Ureter (tissue), 1 donor: ENCODE measurements at regions not wholly inside any gene's neighbourhood (a gene's known extent, or its start where the extent isn't known, plus 50 kb on each side); places are given as distances from the start of the nearest gene placed in this dataset.

ENCODE experiments used
- DNase-seq: peaks from one replicate; pipeline ENCODE4 v3.0.0-alpha.2; 2020; ENCODE audit warnings: low spot score
- donor health status: DM: yes; HTN: yes; CAD: no.

DNA sequence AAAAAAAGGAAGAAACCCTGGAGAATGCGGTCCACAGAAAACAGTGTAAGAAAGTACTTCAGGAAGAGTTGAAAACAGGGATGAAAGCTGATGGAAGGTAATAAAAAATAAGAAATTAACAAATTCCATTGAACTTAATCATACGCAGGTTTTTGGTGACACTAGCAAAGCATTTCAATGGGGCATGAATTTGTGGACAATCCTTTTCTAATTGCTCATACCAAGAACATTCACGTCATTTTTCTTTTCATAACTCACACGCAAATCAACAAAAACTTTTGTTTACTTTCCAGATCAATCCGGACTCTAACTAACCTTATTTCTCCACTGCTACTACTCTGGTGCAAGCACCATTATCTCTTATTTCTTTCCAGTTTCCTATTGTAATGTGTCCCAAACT, 1195.0 kb downstream of the SLITRK5 start:
- no peak for DNase-seq

DNA sequence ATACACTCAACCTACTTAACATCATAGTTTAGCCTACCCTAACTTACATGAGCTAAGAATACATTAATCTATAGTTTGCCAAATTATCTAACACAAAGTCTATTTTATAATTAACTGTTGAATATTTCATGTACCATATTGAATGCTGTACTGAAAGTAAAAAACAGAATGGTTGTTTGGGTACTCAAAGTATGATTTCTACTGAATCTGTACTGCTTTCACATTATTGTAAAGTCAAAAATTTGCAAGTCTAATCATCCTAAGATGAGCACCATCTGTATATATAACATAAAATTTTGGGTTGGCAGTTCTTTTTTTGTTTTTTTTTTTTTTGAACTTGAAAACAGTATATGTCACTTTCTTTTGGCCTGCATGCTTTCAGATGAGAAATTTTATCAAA, 1212.6 kb downstream of the SLITRK5 start:
- no peak for DNase-seq

DNA sequence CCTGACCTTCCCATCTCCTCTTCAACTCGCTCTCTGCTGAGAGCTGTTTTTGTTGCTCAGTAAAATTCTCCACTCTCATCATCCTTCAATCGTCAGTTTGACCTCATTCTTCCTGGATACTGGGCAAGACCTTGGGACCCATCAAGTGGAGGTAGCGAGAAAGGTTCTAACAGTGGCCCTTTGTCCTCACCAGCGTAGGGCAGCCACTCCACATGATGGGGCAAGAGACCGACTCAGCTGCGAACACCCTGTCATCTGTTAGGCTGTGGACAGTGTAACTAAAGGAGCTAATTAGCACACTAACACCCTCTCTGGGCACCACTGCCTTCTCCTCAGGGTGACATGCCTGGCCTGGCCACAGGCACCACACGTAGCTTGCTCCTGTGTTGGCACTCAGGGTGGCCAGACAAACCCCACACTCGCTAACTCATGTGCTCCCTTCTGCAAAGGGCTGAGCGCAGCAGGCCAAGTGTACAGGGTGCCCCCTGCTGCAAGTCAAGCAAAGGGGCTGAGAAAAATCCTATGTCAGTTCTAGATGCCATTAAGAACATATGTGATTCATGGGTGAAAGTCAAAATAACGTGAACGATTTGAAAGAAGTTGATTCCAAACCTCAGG, 1216.0 kb downstream of the SLITRK5 start:
- no peak for DNase-seq

DNA sequence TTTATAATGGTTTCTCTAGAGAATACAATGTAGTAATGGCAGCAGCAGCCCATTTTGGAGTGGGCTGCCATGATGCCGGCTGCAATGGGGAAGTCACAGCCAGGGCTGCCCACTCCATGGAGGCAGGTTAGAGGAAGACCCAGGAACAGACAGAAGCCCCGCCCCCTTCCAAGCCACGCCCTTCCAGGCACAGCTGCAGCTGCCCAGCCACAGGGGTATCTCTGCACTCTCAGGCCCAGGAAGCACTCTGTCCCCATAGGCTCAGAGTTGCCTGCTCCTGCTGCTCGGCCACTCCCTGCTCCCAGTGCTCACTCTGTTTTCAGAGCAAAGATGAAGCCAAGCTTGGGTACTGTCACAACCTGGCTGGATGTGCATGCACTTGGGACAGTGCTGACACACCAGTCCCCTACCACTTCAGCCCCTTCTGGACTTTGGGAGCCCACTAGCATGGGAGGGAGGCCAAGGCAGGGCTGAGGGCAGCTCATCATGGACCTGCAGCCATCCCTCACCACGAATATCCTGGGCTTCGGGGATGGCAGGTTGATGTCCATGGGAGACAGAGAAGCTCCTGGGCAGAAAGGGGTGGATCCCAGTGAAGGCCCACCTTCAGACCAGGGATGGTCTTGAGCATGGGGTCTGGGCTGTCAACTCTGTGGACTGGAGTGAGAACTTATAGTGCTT, 1224.2 kb downstream of the SLITRK5 start:
- no peak for DNase-seq

DNA sequence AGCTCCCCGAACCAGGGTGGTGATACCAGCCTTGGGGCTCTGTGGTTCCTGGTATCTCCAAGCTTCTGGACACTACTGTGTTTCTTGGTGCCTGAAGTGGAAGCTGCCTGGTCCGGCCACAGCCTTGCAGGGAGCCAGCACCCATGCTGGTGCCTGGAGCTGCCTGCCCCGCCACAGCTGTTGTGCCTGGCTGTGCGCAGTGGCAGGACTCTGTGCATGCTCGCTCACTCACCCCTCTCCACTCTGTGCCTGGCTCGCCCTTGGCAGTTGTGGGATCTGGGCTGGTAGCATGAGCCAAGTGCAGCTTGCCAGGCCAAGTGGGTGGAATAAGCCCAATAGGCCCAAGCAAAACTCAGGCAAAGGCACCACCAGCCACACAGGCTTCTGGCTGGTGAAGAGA, 1225.3 kb downstream of the SLITRK5 start:
- no peak for DNase-seq

DNA sequence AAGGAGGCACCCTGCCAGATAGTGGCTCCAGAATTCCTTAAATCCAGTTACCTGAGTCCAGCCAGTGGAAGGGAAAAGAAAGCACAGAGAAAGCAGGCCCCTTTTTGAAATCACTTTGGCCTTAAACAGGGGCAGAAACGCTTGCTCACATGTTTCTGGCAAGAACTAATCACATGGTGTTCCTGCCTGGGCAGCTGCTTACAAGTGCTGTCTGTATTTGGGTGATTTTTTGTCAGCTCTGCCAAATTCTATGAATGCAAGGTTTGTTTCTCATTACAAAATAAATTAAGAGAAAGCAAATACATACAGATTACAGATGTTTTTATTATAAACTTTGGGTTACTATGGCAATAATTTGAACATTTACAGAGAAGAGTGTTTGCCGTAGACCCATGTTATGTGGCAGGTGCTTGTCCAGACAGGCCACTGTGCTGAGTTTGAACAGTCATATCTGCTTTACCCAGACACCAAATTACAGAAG, 1237.8 kb downstream of the SLITRK5 start:
- DNase-seq = no peak

DNA sequence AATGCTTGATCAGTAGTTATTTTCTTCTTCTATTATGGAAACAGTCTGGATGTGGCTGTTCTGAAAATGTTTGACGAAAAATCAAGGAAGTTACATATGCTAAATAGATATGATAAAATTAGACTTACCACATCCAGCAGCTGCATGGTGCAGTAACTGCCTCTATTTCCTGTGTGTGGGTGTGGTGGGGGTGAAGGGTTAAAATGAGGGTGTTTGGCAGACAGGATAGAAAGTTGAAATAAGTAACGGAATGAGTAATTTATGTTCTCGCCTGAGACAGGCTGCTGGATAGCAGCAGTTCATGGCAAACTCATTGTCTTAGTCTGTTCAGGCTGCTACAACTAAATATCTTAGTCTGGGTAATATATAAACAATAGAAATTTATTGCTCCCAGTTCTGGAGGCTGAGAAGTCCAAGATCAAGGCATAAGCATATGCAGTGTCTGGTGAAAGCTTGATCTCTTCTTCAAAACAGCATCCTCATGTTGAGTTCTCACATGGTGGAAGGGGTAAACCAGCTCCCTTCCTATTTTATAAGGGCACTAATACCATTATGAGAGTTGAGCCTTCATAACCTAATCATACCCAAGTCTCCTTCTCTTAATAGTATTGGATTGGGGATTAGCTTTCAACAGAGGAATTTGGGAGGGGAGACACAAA, 1248.9 kb downstream of the SLITRK5 start:
- DNase-seq = no peak

DNA sequence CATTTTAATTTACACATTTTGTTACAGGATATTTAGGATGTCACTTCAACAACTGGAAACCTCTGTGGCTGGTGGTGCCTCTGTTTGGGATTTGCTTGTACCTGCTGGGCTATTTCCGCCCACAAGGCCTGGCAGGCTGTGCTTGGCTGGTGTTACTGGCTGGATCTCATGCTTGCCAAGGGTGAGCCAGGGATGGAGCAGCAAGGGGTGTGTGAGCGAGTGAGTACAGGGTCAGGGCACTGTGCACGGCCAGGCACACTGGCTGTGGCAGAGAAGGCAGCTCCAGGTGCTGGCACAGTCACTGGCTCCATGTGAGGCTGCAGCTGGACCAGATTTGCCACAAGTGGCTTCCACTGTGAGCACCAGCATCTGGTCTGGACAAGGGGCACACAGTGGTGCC, 1254.8 kb downstream of the SLITRK5 start:
- no peak for DNase-seq

DNA sequence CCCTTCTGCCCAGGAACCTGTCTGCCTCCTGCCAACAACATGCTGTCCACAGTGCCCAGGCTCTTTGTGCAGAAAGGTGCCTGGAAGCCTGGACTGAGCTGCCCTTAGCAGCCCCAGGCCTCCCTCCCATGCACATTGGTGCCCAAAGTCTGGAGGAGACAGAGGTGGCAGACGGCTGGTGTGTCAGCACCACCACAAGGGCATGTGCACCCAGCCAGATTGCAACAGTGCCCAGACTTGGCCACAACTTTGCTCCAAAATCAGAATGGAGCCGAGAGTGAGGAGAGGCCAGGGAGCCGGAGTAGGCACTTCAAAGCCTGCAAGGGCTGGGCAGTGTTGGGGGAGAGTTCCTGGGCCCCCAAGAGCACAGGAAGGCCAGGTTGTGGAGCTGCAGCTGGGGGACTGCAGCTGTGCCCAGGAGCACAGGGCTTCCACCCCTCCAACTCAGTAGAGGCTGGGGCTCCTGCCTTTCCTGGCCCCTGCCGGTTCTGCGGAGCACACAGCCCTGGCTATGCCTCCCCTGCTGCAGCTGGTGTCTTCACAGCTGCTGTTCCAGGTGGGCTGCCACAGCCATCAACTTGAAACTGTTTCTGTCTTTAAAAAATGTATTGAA, 1255.8 kb downstream of the SLITRK5 start:
- DNase-seq = no peak

DNA sequence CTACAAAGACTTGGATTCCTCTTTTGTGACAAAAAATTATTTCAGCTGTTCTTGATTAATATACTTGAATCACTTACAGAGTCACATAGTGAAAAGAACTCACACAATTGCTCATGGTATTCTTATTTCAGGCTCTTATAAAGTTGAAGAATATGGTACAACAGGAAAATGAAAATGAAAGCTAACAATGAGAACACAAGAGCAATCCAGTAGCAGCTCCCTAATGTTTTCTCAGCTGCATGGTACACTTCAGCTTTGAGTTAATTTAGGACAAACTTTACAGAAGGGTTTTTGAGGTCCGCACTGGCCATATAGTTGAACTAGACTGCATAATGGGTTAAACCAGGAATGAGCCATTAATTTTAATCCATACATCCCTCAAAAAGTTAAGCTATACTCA, 1261.8 kb downstream of the SLITRK5 start:
- DNase-seq = no peak

DNA sequence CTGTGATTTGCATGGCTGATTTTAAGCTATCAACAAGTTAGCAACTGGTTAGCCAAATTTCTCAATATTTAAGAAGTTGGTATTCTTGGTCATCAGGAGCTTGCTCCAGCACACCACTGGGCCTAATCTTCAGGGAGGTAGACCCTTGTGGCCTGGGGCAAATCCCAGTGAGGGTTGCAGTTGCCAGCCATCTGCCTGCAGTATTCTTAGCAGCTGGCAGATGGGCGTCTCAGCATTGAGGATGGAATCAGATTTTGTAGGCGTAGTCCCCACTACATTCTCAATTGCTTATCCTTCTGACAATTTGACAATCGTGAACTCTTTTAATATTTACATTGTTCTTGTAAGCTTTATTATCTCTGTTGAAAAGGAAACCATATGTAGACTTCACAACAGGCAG, 1266.2 kb downstream of the SLITRK5 start:
- DNase-seq = no peak

DNA sequence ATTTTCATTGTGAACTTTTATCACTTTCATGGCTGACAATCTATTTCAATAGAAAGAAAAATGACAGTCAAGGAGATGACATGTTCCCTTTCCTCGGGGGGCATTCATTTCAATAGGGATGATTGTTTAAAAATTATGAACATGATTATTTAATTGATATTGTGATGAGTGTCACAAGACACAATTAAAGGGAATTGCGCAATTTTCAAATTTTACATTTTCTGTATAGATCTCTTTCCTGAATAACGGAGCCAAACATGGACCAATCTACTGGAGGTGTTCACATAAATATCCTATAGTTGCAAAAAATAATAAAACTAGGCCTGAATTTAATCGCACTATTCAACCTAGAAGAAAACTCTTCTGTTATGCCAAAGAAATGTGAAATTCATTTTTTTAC, 1274.6 kb downstream of the SLITRK5 start:
- no peak for DNase-seq

DNA sequence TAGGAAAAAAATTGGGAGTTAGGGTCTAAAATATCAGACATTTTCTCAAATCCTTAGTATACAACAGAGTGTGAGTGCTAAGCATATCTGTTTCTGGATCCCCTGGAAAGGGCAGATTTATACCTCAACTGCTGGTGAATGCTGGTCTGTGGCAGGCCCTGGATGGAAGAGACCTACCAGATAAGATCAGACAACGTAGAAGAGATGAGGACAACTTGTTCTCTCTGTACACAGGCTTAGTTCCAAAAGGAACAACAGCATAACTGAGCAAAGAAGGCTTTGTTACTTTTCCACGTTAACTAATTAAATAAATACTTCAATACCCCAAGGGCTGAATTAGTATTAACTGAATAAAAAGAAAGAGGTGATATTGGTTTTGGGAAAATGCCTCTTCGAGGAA, 1277.3 kb downstream of the SLITRK5 start:
- no peak for DNase-seq

DNA sequence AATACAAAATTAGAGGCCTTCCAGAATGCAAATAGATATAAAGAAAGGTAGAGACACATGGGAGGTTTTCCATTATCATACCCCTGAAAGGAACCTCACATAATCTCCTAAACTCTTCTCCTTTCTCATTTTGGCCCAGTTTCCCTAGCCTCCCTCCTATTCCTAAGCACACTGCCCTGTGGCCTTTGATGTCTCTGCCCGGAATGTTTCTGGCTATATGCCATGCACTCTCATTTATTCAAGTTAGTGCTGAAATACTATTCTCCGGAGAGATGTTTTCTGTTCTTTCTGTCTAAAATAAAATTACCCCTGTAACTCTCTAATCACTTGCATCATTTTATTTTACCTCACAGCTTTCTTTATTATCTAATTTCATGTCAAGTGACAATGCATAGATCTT, 1287.7 kb downstream of the SLITRK5 start:
- no peak for DNase-seq

DNA sequence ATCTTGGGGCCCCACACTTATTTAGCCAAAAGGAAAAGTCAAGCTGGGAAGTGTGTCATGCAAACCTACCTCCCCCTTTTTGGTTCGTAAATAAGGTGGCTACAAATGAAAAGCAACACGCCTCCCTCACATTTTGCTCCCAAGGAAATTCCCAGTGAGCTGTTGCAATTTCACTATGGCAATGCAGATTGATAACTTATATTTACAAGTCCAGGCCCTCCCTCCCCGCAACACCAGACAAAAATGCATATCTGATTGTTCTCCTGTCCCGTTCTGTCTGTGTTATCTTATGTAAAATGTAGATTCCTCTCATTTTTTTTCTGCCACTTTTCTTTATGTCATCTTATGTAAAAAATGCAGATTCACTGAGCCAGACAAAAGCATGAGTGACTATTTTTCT, 1305.3 kb downstream of the SLITRK5 start:
- no peak for DNase-seq

DNA sequence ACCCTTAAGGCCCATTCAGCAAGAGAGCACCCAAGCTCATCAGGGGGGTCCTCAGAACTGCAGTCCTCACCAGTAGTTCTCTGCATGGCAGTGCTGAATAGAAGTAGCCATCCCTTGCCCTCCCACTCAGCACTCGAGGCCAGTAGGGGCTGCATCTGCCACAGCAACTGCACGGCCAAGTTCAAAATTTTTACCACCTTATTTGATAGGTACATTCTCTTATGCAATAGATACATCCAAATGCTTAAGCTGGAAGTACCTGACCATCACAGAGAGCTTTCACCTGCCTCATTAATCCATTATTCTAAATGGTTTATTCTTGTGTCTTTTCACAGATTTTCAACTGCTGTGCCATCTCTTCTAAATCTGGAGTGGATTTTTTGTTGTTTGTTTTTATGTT, 1307.4 kb downstream of the SLITRK5 start:
- no peak for DNase-seq

DNA sequence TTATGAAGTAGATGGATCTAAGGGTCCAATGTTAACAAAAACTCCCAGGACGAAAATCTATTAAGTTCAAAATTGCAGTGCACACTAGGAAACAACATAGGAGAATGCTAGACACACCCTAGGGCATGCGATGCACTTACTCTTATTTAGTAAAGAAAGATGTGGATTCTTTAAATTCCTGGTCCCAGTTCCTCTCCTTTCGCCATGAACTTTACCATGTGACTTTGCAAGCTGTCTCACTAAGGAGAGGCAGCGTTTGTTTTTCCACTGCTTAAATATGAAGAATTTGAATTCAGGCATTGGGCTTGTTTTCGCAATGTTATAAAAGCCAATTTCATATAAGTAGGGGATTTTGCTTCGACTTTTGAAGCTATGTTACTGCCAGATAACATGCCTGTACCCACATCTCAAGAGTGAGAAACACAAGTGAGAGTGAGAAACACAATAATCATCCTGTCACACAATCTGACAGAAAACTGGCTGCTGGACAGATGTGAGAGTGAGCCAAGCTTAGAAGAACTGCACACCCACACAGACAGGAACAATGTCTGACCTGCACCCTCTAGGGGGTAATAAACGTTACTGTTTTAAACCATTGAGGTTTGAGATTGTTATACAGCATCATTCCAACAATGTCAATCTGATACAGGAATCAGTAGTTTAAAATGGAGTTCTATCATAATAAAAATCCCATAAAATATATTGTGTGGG, 1308.4 kb downstream of the SLITRK5 start:
- no peak for DNase-seq

DNA sequence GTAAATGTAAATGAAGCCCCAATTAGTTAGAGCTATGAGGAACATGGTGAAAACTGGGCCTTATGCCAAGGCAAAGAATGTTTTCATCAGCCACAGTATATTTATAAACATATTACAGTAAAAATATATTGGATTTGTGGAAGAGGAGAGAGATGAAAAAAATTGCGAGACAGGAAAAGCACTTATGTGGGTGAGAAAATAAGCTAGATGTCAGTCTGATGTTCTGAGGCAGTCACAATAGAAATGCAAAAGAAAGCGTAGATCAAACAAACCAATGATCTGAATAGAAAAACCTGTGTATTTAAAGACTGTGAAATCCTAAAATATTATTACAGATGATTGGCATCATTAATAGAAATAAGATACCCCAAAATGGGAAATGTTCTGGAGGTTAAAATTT, 1332.5 kb downstream of the SLITRK5 start:
- no peak for DNase-seq

DNA sequence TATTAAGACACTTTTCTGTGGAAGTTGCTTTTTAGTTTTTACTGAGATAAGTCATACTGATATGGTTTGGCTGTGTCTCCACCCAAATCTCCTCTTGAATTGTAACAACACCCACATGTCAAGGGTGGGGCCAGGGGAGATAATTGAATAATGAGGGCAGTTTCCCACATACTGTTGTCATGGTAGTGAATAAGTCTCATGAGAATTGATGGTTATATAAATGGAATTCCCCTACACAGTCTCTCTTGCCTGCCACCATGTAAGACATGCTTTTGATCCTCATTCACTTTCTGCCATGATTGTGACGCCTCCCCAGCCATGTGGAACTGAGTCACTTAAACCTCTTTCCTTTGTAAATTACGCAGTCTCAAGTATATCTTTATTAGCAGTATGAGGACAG, 1340.4 kb downstream of the SLITRK5 start:
- no peak for DNase-seq

DNA sequence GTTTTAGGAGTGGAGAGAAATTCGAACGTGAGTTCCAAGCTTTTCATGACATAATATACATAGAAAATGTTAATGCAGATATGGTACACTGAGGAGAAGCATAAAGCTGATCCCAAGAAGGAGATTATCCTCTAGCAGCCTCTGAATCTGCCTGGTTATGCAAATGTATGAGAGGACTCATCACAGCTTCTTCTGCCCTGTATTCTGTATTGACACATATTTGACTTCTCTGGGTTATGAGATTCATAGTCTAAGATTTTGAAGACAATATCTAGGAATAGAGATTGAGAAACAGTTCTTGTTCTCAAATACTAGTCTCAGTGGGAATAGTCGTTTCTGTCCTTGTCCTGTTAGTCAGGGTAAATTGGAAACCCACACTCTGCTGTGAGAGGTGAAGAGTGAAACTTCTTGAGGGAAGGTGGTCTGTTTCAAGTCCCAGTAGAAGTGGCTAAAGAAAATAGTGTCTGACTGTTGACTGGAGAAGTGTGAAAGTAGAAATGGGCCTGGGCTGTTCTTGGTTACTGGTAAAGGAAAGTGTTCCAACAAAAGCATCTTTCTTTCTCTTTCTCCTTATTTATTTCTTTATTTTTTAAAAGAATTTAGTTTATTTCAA, 1356.6 kb downstream of the SLITRK5 start:
- DNase-seq = no peak

DNA sequence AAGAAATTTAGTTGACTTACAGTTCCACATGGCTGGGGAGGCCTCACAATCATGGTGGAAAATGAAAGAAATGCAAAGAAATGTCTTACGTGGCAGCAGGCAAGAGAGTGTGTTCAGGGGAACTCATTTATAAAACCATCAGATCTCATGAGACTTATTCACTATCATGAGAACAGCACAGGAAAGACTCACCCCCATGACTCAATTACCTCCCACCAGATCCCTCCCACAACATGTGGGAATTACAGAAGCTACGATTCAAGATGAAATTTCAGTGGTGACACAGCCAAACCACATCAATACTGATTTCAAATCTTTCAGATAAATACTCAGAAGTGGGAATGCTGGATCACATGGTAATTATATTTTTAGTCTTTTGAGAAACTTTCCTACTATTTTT, 1357.9 kb downstream of the SLITRK5 start:
- DNase-seq = no peak

DNA sequence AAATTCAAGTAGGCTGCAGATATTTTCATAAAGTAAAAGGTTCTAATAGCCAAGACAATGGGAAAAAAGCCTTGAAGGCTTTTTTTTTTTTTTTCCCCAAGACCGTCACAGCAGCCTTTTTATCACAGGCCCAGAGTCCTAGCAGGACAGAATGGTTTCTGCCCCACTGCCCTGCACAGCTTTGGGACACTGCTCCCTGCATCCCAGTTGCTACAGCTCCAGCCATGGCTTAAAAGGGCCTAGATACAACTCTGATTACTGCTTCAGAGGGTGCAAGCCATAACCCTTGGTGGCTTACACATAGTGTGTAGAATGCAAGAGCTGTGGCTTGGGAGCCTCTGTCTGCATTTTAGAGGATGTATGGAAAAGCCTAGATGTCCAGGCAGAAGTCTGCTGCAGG, 1362.8 kb downstream of the SLITRK5 start:
- no peak for DNase-seq
